Muscle of leg (tissue), 3 donors: ENCODE measurements at regions not wholly inside any gene's neighbourhood (a gene's known extent, or its start where the extent isn't known, plus 50 kb on each side); places are given as distances from the start of the nearest gene placed in this dataset.

ENCODE experiments used
- DNase-seq: peaks from one replicate; pipeline ENCODE4 v3.0.0; 2013
- H3K27ac ChIP-seq: one replicate; pipeline ENCODE4 v1.5.1; 2013; ENCODE audit warnings: mild to moderate bottlenecking, low read length, control low read depth
- H3K27me3 ChIP-seq: one replicate; pipeline ENCODE4 v1.6.1; 2013; ENCODE audit warnings: low read length; ENCODE audit not compliant: control insufficient read depth, insufficient read depth
- H3K36me3 ChIP-seq: one replicate; pipeline ENCODE4 v1.6.1; 2013; ENCODE audit warnings: low read length; ENCODE audit not compliant: control insufficient read depth, insufficient read depth
- H3K4me1 ChIP-seq: one replicate; pipeline ENCODE4 v1.6.1; 2013; ENCODE audit warnings: low read length; ENCODE audit not compliant: control insufficient read depth, insufficient read depth
- H3K4me3 ChIP-seq: one replicate; pipeline ENCODE4 v1.5.1; 2013; ENCODE audit warnings: low read length, control low read depth
- H3K9me3 ChIP-seq: replicated peaks from 2 replicates; pipeline ENCODE4 v1.6.1; 2013; ENCODE audit warnings: low read depth, low read length; ENCODE audit not compliant: control insufficient read depth
- WGBS: methylation state at CpG from one replicate; pipeline ENCODE4 v1.1.5; 2013; ENCODE audit warnings: missing lambda C conversion rate; ENCODE audit not compliant: insufficient coverage; 5-methylcytosine and 5-hydroxymethylcytosine counted together

DNA sequence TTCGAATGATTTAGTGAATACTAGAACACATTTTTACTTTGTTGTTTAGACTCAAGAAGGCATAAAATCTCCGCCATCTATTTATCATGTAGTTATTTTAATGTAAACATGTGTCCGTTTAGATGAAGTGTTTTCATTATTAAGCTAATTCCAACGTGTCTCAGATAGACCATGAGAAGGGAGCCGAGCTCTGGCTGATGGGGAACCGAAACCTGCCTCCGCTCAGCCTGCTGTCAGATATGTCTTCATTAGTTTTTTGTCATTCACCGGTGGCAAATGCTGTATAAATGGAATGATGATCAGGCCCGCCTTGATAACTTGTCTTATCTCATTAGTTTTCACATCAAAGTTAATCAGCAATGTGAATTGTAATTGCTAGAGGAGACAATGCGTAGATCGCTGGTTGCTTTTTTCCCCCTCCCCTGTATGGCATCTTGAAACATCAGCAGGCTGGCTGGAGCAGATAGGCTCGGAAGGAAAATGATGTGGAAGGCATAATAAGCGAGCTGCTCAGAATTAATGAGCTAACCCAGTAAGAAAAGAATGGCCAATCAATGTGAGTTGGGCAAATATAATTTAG lies 136.4 kb downstream of the LINC00237 start:
- no peak overlapping the region for H3K27ac ChIP-seq
- DNase-seq: no peak
- H3K27me3 ChIP-seq: no peaks in the 10 kb centered on the region
- 67% methylated on average over 3 of the region's 13 CpGs for WGBS
- no peaks in the 10 kb centered on the region for H3K4me1 ChIP-seq
- no peak overlapping the region for H3K4me3 ChIP-seq
- H3K36me3 ChIP-seq: no peaks in the 10 kb centered on the region
- H3K9me3 ChIP-seq: no peaks in the 10 kb centered on the region

- 53% methylated on average over 5 of the region's 10 CpGs for WGBS
- H3K4me1 ChIP-seq: no peaks in the 10 kb centered on the region
- no peak for DNase-seq
- H3K9me3 ChIP-seq: no peaks in the 10 kb centered on the region
- no peaks in the 10 kb centered on the region for H3K27me3 ChIP-seq
- H3K36me3 ChIP-seq: no peaks in the 10 kb centered on the region
- no peak overlapping the region for H3K27ac ChIP-seq
- H3K4me3 ChIP-seq: no peak overlapping the region
Observed at GRCh38 chr20:20967564-20968184, 138.5 kb downstream of the LINC00237 start.

DNA sequence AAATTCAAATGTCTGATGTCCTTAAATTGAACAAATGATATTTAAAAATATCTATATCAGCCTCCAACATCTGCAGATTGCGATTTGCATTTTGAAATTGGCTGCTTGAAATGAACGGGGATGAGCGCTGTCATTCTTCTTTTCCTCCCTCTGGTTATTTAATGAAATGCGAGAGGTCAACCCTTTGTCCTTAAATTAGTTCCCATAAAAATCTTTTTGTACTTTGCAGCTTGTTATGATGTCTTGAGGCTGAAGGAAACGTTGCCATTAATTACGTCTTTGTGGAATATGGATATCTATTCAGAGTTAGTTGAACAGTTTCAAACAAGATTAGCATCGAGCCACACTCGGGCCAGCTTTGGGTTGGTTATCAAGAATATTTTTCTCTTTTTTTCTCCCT lies 140.0 kb downstream of the LINC00237 start:
- no peaks in the 10 kb centered on the region for H3K4me1 ChIP-seq
- H3K4me3 ChIP-seq: no peak overlapping the region
- H3K36me3 ChIP-seq: no peaks in the 10 kb centered on the region
- no CpG with 5 or more reads among the region's 8 CpGs for WGBS
- H3K27ac ChIP-seq: no peak overlapping the region
- no peaks in the 10 kb centered on the region for H3K9me3 ChIP-seq
- peaks cover 2% of the 10 kb centered on the region for H3K27me3 ChIP-seq
- no peak for DNase-seq

DNA sequence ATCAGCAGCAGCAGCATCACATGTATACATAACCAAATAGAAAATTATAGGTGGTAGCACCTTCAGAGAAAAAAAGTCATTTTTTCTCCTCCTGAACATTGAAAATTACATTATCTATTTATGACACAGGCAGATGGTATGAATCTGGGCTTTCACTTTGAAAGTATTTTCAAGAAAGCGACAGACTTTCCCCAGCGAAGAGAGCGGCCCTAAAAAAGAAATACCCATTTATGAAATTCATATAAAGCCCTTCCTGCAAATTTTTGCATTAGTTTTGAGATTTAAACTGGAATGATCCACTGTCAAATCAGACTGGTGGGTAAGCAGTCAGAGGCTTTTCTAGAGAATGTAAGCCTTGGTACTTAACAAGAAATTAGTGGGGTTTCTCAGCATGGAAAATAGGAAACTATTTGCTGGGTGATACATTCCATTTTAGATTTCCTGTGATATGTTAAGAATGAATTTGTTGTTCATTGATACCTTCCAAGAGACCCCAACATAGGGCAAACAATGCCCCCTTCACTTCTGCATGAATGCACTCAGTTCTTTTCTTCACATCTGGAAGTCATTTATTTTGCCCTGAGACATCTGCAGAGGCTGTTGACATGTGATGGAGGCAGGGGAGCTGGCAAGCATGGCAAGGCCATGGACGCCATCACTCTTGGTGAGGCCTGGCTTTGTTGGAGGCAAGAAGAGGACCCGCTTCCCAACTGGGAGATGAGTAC lies 147.0 kb downstream of the LINC00237 start:
- Histone ChIP-seq H3K4me1 (no peaks in the 10 kb centered on the region), H3K4me3 (no peak overlapping the region), H3K36me3 (no peaks in the 10 kb centered on the region), H3K27me3 (peaks cover 2% of the 10 kb centered on the region), H3K9me3 (no peaks in the 10 kb centered on the region), H3K27ac (no peak overlapping the region)
- WGBS: no CpG with 5 or more reads among the region's 5 CpGs
- DNase-seq: no peak

- peak; percentile 15 for DNase-seq
- WGBS: 37% methylated on average over 10 of the region's 12 CpGs
- Histone ChIP-seq H3K4me3 (no peak overlapping the region), H3K27me3 (no peaks in the 10 kb centered on the region), H3K4me1 (no peaks in the 10 kb centered on the region), H3K27ac (no peak overlapping the region), H3K36me3 (no peaks in the 10 kb centered on the region), H3K9me3 (no peaks in the 10 kb centered on the region)
Observed at GRCh38 chr20:20956513-20956931, 149.6 kb downstream of the LINC00237 start.

GRCh38 chr20:20955892-20956291 lies 150.3 kb downstream of the LINC00237 start:
- 50% methylated on average over 2 of the region's 4 CpGs for WGBS
- no peaks in the 10 kb centered on the region for H3K36me3 ChIP-seq
- H3K4me3 ChIP-seq: no peak overlapping the region
- H3K27me3 ChIP-seq: no peaks in the 10 kb centered on the region
- H3K9me3 ChIP-seq: no peaks in the 10 kb centered on the region
- H3K27ac ChIP-seq: no peak overlapping the region
- H3K4me1 ChIP-seq: no peaks in the 10 kb centered on the region
- no peak for DNase-seq

DNA sequence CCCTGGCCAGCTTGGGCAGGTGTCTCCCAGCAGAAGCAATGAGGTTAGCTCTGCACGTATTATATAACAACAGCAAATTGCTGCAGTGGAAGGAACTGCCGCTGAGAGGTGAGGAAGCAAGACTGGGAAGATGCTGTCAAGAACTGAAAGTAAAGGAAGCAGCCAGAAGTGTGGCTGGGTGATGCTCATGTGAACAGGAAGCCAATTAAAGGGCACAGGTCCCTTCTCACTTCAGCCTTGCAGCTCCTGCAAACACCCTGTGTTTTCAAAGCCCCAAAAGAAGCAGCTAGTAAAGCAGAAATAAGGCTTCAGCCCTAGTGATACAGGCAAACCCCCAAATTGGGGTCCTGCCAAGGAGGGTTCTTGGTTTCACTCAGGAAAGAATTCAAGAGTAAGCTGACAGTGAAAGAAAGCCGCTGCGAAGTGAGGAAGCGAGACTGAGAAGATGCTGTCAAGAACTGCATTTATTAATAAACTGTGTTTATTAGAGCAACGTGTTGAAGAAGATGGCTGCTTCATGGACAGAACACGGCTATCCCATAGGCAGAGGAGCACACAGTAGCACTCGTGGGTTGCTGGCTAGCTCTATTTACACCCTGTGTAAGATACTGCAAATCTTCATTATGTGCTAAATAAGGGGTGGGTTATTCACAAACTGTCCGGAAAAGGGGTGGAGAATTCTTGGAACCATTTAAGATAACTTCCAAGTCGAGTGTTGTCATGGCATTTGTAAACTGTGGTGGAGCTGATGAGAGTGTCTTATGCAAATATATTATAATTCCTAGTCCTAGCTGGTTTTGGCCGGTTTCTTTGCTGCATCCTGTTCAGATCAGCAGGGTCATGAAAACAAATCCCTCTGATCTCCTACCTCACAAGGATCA lies 152.2 kb downstream of the LINC00237 start:
- H3K27ac ChIP-seq: no peak overlapping the region
- no peaks in the 10 kb centered on the region for H3K4me1 ChIP-seq
- 71% methylated on average over 6 of the region's 11 CpGs for WGBS
- H3K27me3 ChIP-seq: no peaks in the 10 kb centered on the region
- H3K4me3 ChIP-seq: no peak overlapping the region
- peak; percentile 27 for DNase-seq
- no peaks in the 10 kb centered on the region for H3K36me3 ChIP-seq
- H3K9me3 ChIP-seq: no peaks in the 10 kb centered on the region

- H3K27ac ChIP-seq: no peak overlapping the region
- H3K36me3 ChIP-seq: no peaks in the 10 kb centered on the region
- WGBS: no CpG with 5 or more reads among the region's 2 CpGs
- H3K4me1 ChIP-seq: no peaks in the 10 kb centered on the region
- no peak overlapping the region for H3K4me3 ChIP-seq
- no peak for DNase-seq
- peaks cover 2% of the 10 kb centered on the region for H3K9me3 ChIP-seq
- no peaks in the 10 kb centered on the region for H3K27me3 ChIP-seq
Observed at GRCh38 chr20:20950620-20951019, 155.5 kb downstream of the LINC00237 start.

DNA sequence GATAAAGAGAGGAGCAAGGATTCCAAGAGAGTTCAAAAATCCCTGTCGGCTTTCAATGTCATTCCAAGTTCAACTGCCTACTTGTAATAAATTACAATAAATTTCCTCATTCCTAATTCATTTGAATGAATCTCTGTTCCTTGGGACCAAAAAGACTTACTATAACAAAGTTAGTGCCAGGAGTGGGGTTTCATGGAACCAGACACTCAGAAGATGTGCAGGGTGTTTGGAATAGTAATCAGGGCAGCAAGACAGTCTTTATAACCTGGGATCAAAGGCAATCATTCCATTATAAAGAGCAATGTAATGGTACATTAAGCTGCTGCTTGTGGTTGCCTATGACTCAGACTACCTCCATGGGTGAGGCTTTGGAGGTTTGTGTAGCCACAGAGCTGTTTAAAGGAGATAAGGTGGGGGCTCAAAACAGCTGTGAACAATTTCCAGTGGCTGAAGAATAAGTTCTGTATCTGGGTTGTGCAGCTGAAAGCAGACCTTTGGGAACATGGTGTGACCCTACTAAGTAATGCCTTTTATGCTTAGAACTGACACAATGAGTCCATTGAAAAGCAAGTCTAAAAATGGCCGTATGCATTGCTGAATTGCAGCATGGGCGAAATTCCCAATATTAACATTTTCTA lies 159.9 kb downstream of the LINC00237 start:
- H3K27me3 ChIP-seq: no peaks in the 10 kb centered on the region

More for the DNA sequence above, 159.9 kb downstream of the LINC00237 start:
- no peak overlapping the region for H3K27ac ChIP-seq
- H3K4me1 ChIP-seq: no peaks in the 10 kb centered on the region
- no peak overlapping the region for H3K4me3 ChIP-seq
- WGBS: no CpG with 5 or more reads among the region's 3 CpGs
- no peak for DNase-seq
- no peaks in the 10 kb centered on the region for H3K36me3 ChIP-seq
- peaks cover 2% of the 10 kb centered on the region for H3K9me3 ChIP-seq
